Gastrocnemius medialis (tissue), 4 donors: ENCODE measurements at regions not wholly inside any gene's neighbourhood (a gene's known extent, or its start where the extent isn't known, plus 50 kb on each side); places are given as distances from the start of the nearest gene placed in this dataset.

ENCODE experiments used
- CTCF ChIP-seq, 5 experiments: fragments of 450-650 bp in 3 of 5; fragments of 200-600 bp in 2 of 5; sonication (generic) in 2 of 5; IDR thresholded peaks in 4 of 5; conservative IDR thresholded peaks in 1 of 5; 1 replicate in 4 of 5; 2 replicates in 1 of 5; pipeline ENCODE4 v1.5.1; 2016 to 2019; ENCODE audit warnings: antibody characterized with exemption in 5 of 5, mild to moderate bottlenecking in 3 of 5, moderate library complexity in 3 of 5
- POLR2A ChIP-seq, 2 donors: fragments of 450-650 bp; IDR thresholded peaks; one replicate each; pipeline ENCODE4 v1.6.1; 2017; ENCODE audit warnings: antibody characterized with exemption in 2 of 2, mild to moderate bottlenecking in 2 of 2, moderate library complexity in 2 of 2

- TF ChIP-seq CTCF (IDR thresholded peaks at IDR 0.05 in 4 of 5, conservative IDR thresholded peaks at IDR 0.05 in 1 of 5) = no peak
- no peak for TF ChIP-seq POLR2A (IDR thresholded peaks at IDR 0.05)
These were observed 650.9 kb downstream of the PDCD6IP start for GRCh38 chr3:34449305-34449704.
